ENCODE measurements at regions not wholly inside any gene's neighbourhood (a gene's known extent, or its start where the extent isn't known, plus 50 kb on each side); places are given as distances from the start of the nearest gene placed in this dataset.

GRCh38 chr6:79864421-79864820 lies 82.9 kb downstream of the ELOVL4 start:
- no peak for DNase-seq (ENCODE audit: low spot score)

GRCh38 chr6:79864001-79864400 lies 83.4 kb downstream of the ELOVL4 start:
- DNase-seq (ENCODE audit: low spot score) = no peak

- no peak for DNase-seq (ENCODE audit: low spot score)
Measured at GRCh38 chr6:79863566-79863965, 83.8 kb downstream of the ELOVL4 start.

- no peak for DNase-seq (ENCODE audit: low spot score)
Measured at GRCh38 chr6:79862711-79863110, 84.6 kb downstream of the ELOVL4 start.

GRCh38 chr6:79862126-79862525 lies 85.2 kb downstream of the ELOVL4 start:
- DNase-seq (ENCODE audit: low spot score) = no peak

GRCh38 chr6:79861023-79861422 lies 86.3 kb downstream of the ELOVL4 start:
- no peak for DNase-seq (ENCODE audit: low spot score)

GRCh38 chr6:79847426-79847825 lies 99.9 kb downstream of the ELOVL4 start:
- no peak for DNase-seq (ENCODE audit: low spot score)

GRCh38 chr6:79842376-79843040 lies 104.8 kb downstream of the ELOVL4 start:
- no peak for DNase-seq (ENCODE audit: low spot score)

- no peak for DNase-seq (ENCODE audit: low spot score)
Measured at GRCh38 chr6:79841577-79842375, 105.6 kb downstream of the ELOVL4 start.

- no peak for DNase-seq (ENCODE audit: low spot score)
Measured at GRCh38 chr6:79838851-79839250, 108.5 kb downstream of the ELOVL4 start.

- DNase-seq (ENCODE audit: low spot score) = no peak
Measured at GRCh38 chr6:79833964-79834284, 113.4 kb downstream of the ELOVL4 start.

GRCh38 chr6:79833264-79833963 lies 113.9 kb downstream of the ELOVL4 start:
- DNase-seq (ENCODE audit: low spot score) = no peak

- DNase-seq (ENCODE audit: low spot score) = no peak
Measured at GRCh38 chr6:79832723-79833122, 114.6 kb downstream of the ELOVL4 start.

- no peak for DNase-seq (ENCODE audit: low spot score)
Measured at GRCh38 chr6:79824202-79824601, 123.2 kb downstream of the ELOVL4 start.

GRCh38 chr6:79821859-79822258 lies 125.5 kb downstream of the ELOVL4 start:
- no peak for DNase-seq (ENCODE audit: low spot score)

- DNase-seq (ENCODE audit: low spot score) = no peak
Measured at GRCh38 chr6:79818471-79818870, 128.9 kb downstream of the ELOVL4 start.

GRCh38 chr6:79814940-79815339 lies 132.4 kb downstream of the ELOVL4 start:
- DNase-seq (ENCODE audit: low spot score) = no peak

- peak; percentile 65 for DNase-seq (ENCODE audit: low spot score)
Measured at GRCh38 chr6:79813854-79814709, 133.3 kb downstream of the ELOVL4 start.

- no peak for DNase-seq (ENCODE audit: low spot score)
Measured at GRCh38 chr6:79813143-79813850, 134.1 kb downstream of the ELOVL4 start.

- DNase-seq (ENCODE audit: low spot score) = no peak
Measured at GRCh38 chr6:79812195-79812594, 135.2 kb downstream of the ELOVL4 start.

GRCh38 chr6:79810871-79811270 lies 136.5 kb downstream of the ELOVL4 start:
- DNase-seq (ENCODE audit: low spot score) = no peak

Data from mucosa of gallbladder (tissue), 1 donor.